ENCODE measurements at regions not wholly inside any gene's neighbourhood (a gene's known extent, or its start where the extent isn't known, plus 50 kb on each side); places are given as distances from the start of the nearest gene placed in this dataset.

DNA sequence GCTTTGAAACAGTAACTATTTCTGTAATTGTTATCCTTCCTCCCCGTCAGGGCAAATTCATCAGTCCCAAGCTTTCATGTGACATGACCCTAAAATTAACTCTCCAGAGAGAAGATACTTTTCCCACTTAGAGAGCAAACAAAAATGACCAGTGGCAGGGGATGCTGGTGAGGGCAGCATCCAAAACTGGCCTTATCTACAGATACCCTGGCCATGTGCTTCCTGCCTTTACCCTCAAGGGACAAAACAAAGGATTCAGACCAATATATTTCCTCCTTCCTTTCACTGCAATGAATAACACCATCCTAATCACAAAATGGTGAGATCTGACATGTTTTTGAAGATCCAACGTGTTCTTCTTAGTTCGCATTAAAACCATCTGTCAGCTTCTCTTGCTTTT lies 267.2 kb downstream of the MAN2A1 start:
- TF ChIP-seq, protein P1, sequence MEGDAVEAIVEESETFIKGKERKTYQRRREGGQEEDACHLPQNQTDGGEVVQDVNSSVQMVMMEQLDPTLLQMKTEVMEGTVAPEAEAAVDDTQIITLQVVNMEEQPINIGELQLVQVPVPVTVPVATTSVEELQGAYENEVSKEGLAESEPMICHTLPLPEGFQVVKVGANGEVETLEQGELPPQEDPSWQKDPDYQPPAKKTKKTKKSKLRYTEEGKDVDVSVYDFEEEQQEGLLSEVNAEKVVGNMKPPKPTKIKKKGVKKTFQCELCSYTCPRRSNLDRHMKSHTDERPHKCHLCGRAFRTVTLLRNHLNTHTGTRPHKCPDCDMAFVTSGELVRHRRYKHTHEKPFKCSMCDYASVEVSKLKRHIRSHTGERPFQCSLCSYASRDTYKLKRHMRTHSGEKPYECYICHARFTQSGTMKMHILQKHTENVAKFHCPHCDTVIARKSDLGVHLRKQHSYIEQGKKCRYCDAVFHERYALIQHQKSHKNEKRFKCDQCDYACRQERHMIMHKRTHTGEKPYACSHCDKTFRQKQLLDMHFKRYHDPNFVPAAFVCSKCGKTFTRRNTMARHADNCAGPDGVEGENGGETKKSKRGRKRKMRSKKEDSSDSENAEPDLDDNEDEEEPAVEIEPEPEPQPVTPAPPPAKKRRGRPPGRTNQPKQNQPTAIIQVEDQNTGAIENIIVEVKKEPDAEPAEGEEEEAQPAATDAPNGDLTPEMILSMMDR (IDR thresholded peaks at IDR 0.05), result no peak
- TF ChIP-seq, protein P2, sequence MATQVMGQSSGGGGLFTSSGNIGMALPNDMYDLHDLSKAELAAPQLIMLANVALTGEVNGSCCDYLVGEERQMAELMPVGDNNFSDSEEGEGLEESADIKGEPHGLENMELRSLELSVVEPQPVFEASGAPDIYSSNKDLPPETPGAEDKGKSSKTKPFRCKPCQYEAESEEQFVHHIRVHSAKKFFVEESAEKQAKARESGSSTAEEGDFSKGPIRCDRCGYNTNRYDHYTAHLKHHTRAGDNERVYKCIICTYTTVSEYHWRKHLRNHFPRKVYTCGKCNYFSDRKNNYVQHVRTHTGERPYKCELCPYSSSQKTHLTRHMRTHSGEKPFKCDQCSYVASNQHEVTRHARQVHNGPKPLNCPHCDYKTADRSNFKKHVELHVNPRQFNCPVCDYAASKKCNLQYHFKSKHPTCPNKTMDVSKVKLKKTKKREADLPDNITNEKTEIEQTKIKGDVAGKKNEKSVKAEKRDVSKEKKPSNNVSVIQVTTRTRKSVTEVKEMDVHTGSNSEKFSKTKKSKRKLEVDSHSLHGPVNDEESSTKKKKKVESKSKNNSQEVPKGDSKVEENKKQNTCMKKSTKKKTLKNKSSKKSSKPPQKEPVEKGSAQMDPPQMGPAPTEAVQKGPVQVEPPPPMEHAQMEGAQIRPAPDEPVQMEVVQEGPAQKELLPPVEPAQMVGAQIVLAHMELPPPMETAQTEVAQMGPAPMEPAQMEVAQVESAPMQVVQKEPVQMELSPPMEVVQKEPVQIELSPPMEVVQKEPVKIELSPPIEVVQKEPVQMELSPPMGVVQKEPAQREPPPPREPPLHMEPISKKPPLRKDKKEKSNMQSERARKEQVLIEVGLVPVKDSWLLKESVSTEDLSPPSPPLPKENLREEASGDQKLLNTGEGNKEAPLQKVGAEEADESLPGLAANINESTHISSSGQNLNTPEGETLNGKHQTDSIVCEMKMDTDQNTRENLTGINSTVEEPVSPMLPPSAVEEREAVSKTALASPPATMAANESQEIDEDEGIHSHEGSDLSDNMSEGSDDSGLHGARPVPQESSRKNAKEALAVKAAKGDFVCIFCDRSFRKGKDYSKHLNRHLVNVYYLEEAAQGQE (IDR thresholded peaks at IDR 0.05; ENCODE audit: insufficient read depth in 1 of 2, low read depth in 2 of 2, low read length in 1 of 2), result no peak
- TF ChIP-seq POLR2AphosphoS5 (IDR thresholded peaks at IDR 0.05; ENCODE audit: low read depth, low read length), result no peak

Measured in Panc1 (cell line).